ENCODE measurements at regions not wholly inside any gene's neighbourhood (a gene's known extent, or its start where the extent isn't known, plus 50 kb on each side); places are given as distances from the start of the nearest gene placed in this dataset.

GRCh38 chr21:28762357-28762735 lies 230.3 kb downstream of the LTN1 start:
- Histone ChIP-seq H3K9me3 (ENCODE audit: control insufficient read depth, insufficient read depth, low read length) (no peaks in the 10 kb centered on the region), H3K27me3 (ENCODE audit: control insufficient read depth, insufficient read depth, low read length) (no peaks in the 10 kb centered on the region), H3K4me3 (ENCODE audit: low read depth, low read length) (no peak overlapping the region), H3K27ac (ENCODE audit: low read depth, low read length) (no peak overlapping the region)
- TF ChIP-seq CTCF (IDR thresholded peaks at IDR 0.05; ENCODE audit: low read depth, low read length) = no peak
- POLR2A ChIA-PET = no interaction called here
- CTCF ChIA-PET = interaction anchor here (1.7 kb wide), 1 partner anchor 17 kb away, joined by 10 read pairs; no protein-coding TSS in a partner anchor
- DNase-seq (ENCODE audit: low read depth, low spot score) = no peak

- CTCF ChIA-PET = no interaction called here
These were observed 230.9 kb downstream of the LTN1 start for GRCh38 chr21:28761674-28762356.

GRCh38 chr21:28758883-28759242 lies 233.8 kb downstream of the LTN1 start:
- DNase-seq (ENCODE audit: low read depth, low spot score) = no peak
- Histone ChIP-seq H3K9me3 (ENCODE audit: control insufficient read depth, insufficient read depth, low read length) (no peaks in the 10 kb centered on the region), H3K27ac (ENCODE audit: low read depth, low read length) (no peak overlapping the region), H3K4me3 (ENCODE audit: low read depth, low read length) (no peak overlapping the region), H3K27me3 (ENCODE audit: control insufficient read depth, insufficient read depth, low read length) (no peaks in the 10 kb centered on the region)
- ChIA-PET POLR2A (no interaction called here), CTCF (interaction anchor here (1.3 kb wide), 1 partner anchor 14 kb away, joined by 4 read pairs; no protein-coding TSS in a partner anchor)
- no peak for TF ChIP-seq CTCF (IDR thresholded peaks at IDR 0.05; ENCODE audit: low read depth, low read length)

More at GRCh38 chr21:28761674-28762356, 230.9 kb downstream of the LTN1 start:
- DNase-seq (ENCODE audit: low read depth, low spot score) = no peak
- no peak overlapping the region for H3K4me3 ChIP-seq (ENCODE audit: low read depth, low read length)
- no peaks in the 10 kb centered on the region for H3K9me3 ChIP-seq (ENCODE audit: control insufficient read depth, insufficient read depth, low read length)
- POLR2A ChIA-PET = no interaction called here
- no peaks in the 10 kb centered on the region for H3K27me3 ChIP-seq (ENCODE audit: control insufficient read depth, insufficient read depth, low read length)
- no peak overlapping the region for H3K27ac ChIP-seq (ENCODE audit: low read depth, low read length)
- no peak for TF ChIP-seq CTCF (IDR thresholded peaks at IDR 0.05; ENCODE audit: low read depth, low read length)

GRCh38 chr21:28758042-28758882 lies 234.4 kb downstream of the LTN1 start:
- TF ChIP-seq CTCF (IDR thresholded peaks at IDR 0.05; ENCODE audit: low read depth, low read length) = no peak
- ChIA-PET POLR2A (interaction anchor here (0.9 kb wide), 1 partner anchor 13 kb away, joined by 5 read pairs; no protein-coding TSS in a partner anchor), CTCF (interaction anchor here (1.3 kb wide), 1 partner anchor 13 kb away, joined by 4 read pairs; no protein-coding TSS in a partner anchor)
- DNase-seq (ENCODE audit: low read depth, low spot score) = no peak
- Histone ChIP-seq H3K27ac (ENCODE audit: low read depth, low read length) (no peak overlapping the region), H3K4me3 (ENCODE audit: low read depth, low read length) (no peak overlapping the region), H3K9me3 (ENCODE audit: control insufficient read depth, insufficient read depth, low read length) (no peaks in the 10 kb centered on the region), H3K27me3 (ENCODE audit: control insufficient read depth, insufficient read depth, low read length) (no peaks in the 10 kb centered on the region)

GRCh38 chr21:28754862-28755261 lies 237.8 kb downstream of the LTN1 start:
- Histone ChIP-seq H3K27me3 (ENCODE audit: control insufficient read depth, insufficient read depth, low read length) (no peaks in the 10 kb centered on the region), H3K27ac (ENCODE audit: low read depth, low read length) (peak overlapping the region; percentile 95), H3K9me3 (ENCODE audit: control insufficient read depth, insufficient read depth, low read length) (no peaks in the 10 kb centered on the region; the same call in 1 of the 2 replicates), H3K4me3 (ENCODE audit: low read depth, low read length) (no peak overlapping the region)
- CTCF ChIA-PET = interaction anchor here (2.4 to 2.9 kb wide), 2 partner anchors 9 to 185 kb away, joined by 11 to 23 read pairs; no protein-coding TSS in a partner anchor
- TF ChIP-seq CTCF (IDR thresholded peaks at IDR 0.05; ENCODE audit: low read depth, low read length) = no peak
- no peak for DNase-seq (ENCODE audit: low read depth, low spot score)
- POLR2A ChIA-PET = interaction anchor here (0.9 to 1.2 kb wide), 2 partner anchors 9 to 1910 kb away, joined by 3 to 4 read pairs; no protein-coding TSS in a partner anchor
